ENCODE measurements at regions not wholly inside any gene's neighbourhood (a gene's known extent, or its start where the extent isn't known, plus 50 kb on each side); places are given as distances from the start of the nearest gene placed in this dataset.

GRCh38 chr5:82376307-82376706 is 98.2 kb upstream of the RPS23 start:
- DNase-seq (ENCODE audit: low spot score) = no peak
- no peak for FAIRE-seq
- POLR2A ChIA-PET = interaction anchor here (1.0 to 3.1 kb wide), 3 partner anchors 10 to 13 kb away, joined by 3 to 24 read pairs (median 14); no protein-coding TSS in a partner anchor
- Histone ChIP-seq H3K4me3 (replicated peaks in 1 of 3; ENCODE audit: insufficient read depth in 1 of 3, low read depth in 2 of 3, low read length in 3 of 3) (no peak overlapping the region), H3K9ac (ENCODE audit: insufficient read depth, low read depth, low read length) (no peak overlapping the region), H2AFZ (ENCODE audit: low read length) (no peak overlapping the region), H3K9me3 (ENCODE audit: low read length) (peaks cover 6% of the 10 kb centered on the region; the same call in 1 of the 2 replicates), H3K27me3 (ENCODE audit: control insufficient read depth in 1 of 2, insufficient read depth in 2 of 2, low read length in 2 of 2) (no peaks in the 10 kb centered on the region), H3K79me2 (ENCODE audit: insufficient read depth, low read length) (no peaks in the 10 kb centered on the region), H4K20me1 (ENCODE audit: insufficient read depth, low read length) (no peaks in the 10 kb centered on the region), H3K4me2 (ENCODE audit: low read depth, low read length) (no peak overlapping the region), H3K36me3 (replicated peaks in 1 of 2; ENCODE audit: control insufficient read depth in 1 of 2, insufficient read depth in 2 of 2, low read length in 2 of 2) (no peaks in the 10 kb centered on the region), H3K4me1 (ENCODE audit: insufficient read depth, low read length) (peaks cover 17% of the 10 kb centered on the region), H3K27ac (ENCODE audit: extremely low read length, insufficient read depth, low read length) (no peak overlapping the region)
- in situ Hi-C loops (cut with HindIII; ENCODE audit: extremely low pct_ligation_motif_present, low pct_unique_long_range_greater_than_20kb) (no loop called here), intact Hi-C loops (cut with micrococcal nuclease; ENCODE audit: unreplicated experiment) (no loop called here)
- CTCF ChIA-PET (ENCODE audit: low intra/inter-chr PET ratio, low total read pairs) = no interaction called here
- no peak for TF ChIP-seq FOXK2 (IDR thresholded peaks at IDR 0.05)
- no peak for TF ChIP-seq SETDB1 (CRISPR knock-in tag; IDR thresholded peaks at IDR 0.05; ENCODE audit: borderline replicate concordance)
- TF ChIP-seq ZNF557 (CRISPR knock-in tag; IDR thresholded peaks at IDR 0.05) = no peak
- ATAC-seq = no peak
- BruUV-seq (replicated peaks) = no TSS peak
- 92% methylated on average over 2 of the region's 2 CpGs for WGBS (ENCODE audit: low lambda C conversion rate)

DNA sequence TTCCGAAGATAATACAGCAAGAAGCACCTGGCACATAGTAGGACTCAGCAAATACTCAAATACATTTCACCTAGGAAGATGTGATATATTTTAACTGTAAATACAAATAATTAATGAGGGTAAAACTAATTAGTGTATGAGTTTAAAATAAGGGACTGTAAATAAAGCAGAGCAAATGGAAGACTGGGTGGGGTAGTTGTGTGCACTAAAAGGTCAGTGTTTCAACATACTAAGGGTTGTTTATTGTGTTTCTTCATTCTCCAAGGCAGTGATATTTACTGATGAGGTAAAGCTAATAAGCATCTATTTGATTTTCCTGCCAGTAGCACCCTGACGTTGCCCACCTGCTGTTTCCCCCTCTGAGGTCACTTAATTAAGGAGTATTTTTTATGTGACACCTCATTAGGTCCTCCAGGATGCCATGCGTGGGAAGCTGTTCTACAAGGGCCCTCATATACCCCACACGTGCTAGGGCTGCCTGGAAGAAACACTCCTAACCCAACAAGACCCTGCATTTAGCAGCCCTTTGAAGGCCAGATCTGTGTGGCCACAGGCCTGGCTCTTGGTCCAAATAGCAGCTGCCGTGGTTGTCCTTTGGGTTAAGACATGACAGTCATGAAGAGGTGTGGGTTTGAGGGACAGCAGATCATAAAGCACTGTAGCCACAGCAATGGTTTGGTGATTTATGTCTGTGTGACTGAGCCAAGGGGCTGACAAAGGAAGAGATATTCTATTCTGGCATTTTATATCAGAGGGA is 97.5 kb upstream of the RPS23 start:
- CTCF ChIA-PET (ENCODE audit: low intra/inter-chr PET ratio, low total read pairs) = no interaction called here
- DNase-seq (ENCODE audit: low spot score) (peak; percentile 47), FAIRE-seq (no peak), ATAC-seq (peak; percentile 69)
- H3K9me3 ChIP-seq (ENCODE audit: low read length) = peaks cover 6% of the 10 kb centered on the region; the same call in 1 of the 2 replicates
- no peak overlapping the region for H3K27ac ChIP-seq (ENCODE audit: extremely low read length, insufficient read depth, low read length)
- no peak overlapping the region for H3K4me3 ChIP-seq (replicated peaks in 1 of 3; ENCODE audit: insufficient read depth in 1 of 3, low read depth in 2 of 3, low read length in 3 of 3)
- peaks cover 17% of the 10 kb centered on the region for H3K4me1 ChIP-seq (ENCODE audit: insufficient read depth, low read length)
- H3K9ac ChIP-seq (ENCODE audit: insufficient read depth, low read depth, low read length) = no peak overlapping the region
- no peaks in the 10 kb centered on the region for H4K20me1 ChIP-seq (ENCODE audit: insufficient read depth, low read length)
- POLR2A ChIA-PET = interaction anchor here (1.0 to 3.1 kb wide), 3 partner anchors 9 to 13 kb away, joined by 3 to 24 read pairs (median 14); no protein-coding TSS in a partner anchor
- no peaks in the 10 kb centered on the region for H3K36me3 ChIP-seq (replicated peaks in 1 of 2; ENCODE audit: control insufficient read depth in 1 of 2, insufficient read depth in 2 of 2, low read length in 2 of 2)
- intact Hi-C loops (cut with micrococcal nuclease; ENCODE audit: unreplicated experiment) = no loop called here
- H2AFZ ChIP-seq (ENCODE audit: low read length) = no peak overlapping the region
- BruUV-seq (replicated peaks) = no TSS peak
- no peaks in the 10 kb centered on the region for H3K27me3 ChIP-seq (ENCODE audit: control insufficient read depth in 1 of 2, insufficient read depth in 2 of 2, low read length in 2 of 2)
- in situ Hi-C loops (cut with HindIII; ENCODE audit: extremely low pct_ligation_motif_present, low pct_unique_long_range_greater_than_20kb) = no loop called here
- no peak overlapping the region for H3K4me2 ChIP-seq (ENCODE audit: low read depth, low read length)
- WGBS (ENCODE audit: low lambda C conversion rate) = 59% methylated on average over 4 of the region's 5 CpGs
- H3K79me2 ChIP-seq (ENCODE audit: insufficient read depth, low read length) = no peaks in the 10 kb centered on the region
- peak; percentile 54; the same call in 1 of the 2 replicates for TF ChIP-seq RARA (CRISPR knock-in tag; IDR thresholded peaks at IDR 0.05)
- TF ChIP-seq FOSL2 (CRISPR knock-in tag; IDR thresholded peaks at IDR 0.05) = peak; percentile 18; the same call in 1 of the 2 replicates
- no peak for TF ChIP-seq ZNF350 (CRISPR knock-in tag; IDR thresholded peaks at IDR 0.05; ENCODE audit: borderline replicate concordance, low read depth)
- TF ChIP-seq, protein P1, sequence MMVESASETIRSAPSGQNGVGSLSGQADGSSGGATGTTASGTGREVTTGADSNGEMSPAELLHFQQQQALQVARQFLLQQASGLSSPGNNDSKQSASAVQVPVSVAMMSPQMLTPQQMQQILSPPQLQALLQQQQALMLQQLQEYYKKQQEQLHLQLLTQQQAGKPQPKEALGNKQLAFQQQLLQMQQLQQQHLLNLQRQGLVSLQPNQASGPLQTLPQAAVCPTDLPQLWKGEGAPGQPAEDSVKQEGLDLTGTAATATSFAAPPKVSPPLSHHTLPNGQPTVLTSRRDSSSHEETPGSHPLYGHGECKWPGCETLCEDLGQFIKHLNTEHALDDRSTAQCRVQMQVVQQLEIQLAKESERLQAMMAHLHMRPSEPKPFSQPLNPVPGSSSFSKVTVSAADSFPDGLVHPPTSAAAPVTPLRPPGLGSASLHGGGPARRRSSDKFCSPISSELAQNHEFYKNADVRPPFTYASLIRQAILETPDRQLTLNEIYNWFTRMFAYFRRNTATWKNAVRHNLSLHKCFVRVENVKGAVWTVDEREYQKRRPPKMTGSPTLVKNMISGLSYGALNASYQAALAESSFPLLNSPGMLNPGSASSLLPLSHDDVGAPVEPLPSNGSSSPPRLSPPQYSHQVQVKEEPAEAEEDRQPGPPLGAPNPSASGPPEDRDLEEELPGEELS (CRISPR knock-in tag; IDR thresholded peaks at IDR 0.05) = 0 out of 2 replicates have a peak, but pooled peaks have one; percentile 25
- TF ChIP-seq FOXA1 (IDR thresholded peaks at IDR 0.05) = 0 out of 2 replicates have a peak, but pooled peaks have one; percentile 17
- TF ChIP-seq FOXA1 (CRISPR knock-in tag; IDR thresholded peaks at IDR 0.05) = peak; percentile 72; the same call in 1 of the 2 replicates
- TF ChIP-seq SOX13 (IDR thresholded peaks at IDR 0.05) = no peak
- TF ChIP-seq SOX13 (CRISPR knock-in tag; conservative IDR thresholded peaks at IDR 0.05 in 1 of 2, IDR thresholded peaks at IDR 0.05 in 1 of 2) = peak in 1 of 2 experiments; percentile 41; a peak in 1 of 4 replicates
- TF ChIP-seq ZBTB25 (CRISPR knock-in tag; IDR thresholded peaks at IDR 0.05) = 0 out of 2 replicates have a peak, but pooled peaks have one; percentile 39
- 0 out of 2 replicates have a peak, but pooled peaks have one; percentile 27 for TF ChIP-seq TCF7 (IDR thresholded peaks at IDR 0.05; ENCODE audit: low read depth)
- TF ChIP-seq GATAD2A (CRISPR knock-in tag; IDR thresholded peaks at IDR 0.05) = peak; percentile 75

All from HepG2 (cell line).